Hindlimb muscle (tissue), 1 donor: ENCODE measurements at regions not wholly inside any gene's neighbourhood (a gene's known extent, or its start where the extent isn't known, plus 50 kb on each side); places are given as distances from the start of the nearest gene placed in this dataset.
"Not testable (repeated sequence)": the region's sequence is repeated elsewhere in the genome, so short reads cannot be mapped to it uniquely, and the experiment has no call there.

Experiments used
- DNase-seq: peaks from one replicate; pipeline ENCODE4 v3.0.0-alpha.2; 2013

DNA sequence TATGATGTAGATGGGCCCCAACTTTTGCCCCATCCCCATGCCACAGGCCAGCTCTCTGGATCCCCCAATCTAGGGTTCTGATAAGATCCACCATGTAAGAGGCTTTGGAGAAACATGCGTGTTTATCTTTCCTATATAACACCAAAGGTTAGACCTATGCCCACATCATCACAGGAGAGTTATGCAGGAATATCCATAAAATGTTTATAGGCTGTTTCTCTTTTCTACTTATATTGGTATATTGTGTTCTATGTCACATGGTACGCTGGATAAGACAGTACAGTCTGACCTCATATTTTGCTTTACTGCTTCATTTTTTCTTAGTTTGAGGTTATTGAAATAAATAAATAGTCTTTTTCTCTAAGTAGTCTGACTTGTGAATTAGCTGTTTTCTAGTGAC, 1013.9 kb upstream of the GYPC start:
- DNase-seq, result no peak

DNA sequence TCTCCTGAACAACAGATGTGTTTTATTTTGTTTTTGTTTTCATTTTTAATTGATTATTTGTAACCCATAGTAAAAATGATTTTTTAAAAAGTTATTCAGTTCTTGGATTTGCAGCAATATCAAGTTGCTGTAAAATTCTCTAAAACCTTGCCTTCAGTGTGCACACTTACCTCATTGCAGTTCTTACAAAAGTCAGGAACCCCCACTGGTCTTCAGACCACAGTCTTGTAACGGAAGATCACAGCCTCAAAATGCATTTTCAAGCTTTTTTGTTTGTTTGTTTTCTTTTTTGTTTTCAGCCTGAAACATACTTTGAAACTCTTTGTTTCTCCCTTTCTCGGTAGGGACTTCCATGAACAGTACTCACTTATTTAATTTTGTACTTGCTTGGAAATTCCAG, 1012.8 kb upstream of the GYPC start:
- DNase-seq, result no peak

DNA sequence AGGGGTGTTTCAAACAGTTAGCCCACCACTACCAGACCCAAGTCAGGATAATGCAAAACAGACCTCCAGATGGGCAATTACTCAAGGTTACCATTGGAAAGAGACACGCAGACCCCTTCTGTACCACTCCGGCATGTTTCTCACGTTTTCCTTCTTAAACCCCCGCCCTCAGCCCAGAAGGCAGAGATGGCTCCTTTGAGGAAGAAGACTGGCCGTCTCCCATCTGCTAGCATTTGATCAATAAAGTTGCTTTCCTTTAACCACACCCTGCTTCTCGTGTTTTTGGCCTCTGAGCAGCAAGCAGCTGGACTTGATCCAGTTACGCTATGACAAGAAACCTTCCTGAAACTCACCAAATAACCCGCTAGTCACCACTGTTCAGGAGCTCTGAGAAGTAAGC, 1012.4 kb upstream of the GYPC start:
- DNase-seq, result peak; percentile 19

DNA sequence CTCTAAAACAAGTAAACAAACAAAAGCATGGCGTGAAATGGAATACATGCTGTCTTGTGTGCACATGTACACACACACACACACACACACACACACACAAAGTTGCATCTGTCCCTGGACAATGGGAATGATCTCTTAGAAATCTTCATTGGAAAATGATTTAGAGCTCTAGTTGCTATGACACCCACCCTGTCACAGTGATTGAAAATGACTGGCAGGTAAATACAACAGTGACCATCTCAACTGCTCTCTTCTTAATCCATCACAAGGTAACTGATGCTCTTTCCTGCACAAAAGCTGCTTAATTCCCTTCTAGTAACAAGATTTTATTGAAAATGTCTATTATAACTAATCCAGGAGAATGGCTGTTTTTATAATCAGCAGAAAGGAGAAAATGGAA, 1011.7 kb upstream of the GYPC start:
- DNase-seq, result no peak

DNA sequence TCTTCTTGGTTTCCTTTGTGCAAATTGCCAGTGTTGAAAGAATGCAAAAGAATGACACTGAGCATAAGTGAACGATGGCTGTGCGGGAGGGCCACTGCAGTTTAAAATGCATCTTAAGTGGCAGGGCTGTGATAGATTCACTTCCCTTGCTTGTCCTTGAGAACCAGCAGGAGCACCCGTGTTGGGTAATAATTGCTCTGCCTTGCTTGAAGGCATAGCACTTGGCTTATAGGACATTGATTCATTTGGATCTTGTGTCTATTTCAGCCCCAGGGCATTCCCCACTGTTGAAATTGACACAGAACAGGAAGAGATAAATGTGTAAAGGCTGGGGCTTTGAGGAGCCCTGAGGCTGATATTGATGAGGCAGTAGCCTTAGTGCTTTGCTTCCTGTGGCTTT, 1003.7 kb upstream of the GYPC start:
- no peak for DNase-seq

DNA sequence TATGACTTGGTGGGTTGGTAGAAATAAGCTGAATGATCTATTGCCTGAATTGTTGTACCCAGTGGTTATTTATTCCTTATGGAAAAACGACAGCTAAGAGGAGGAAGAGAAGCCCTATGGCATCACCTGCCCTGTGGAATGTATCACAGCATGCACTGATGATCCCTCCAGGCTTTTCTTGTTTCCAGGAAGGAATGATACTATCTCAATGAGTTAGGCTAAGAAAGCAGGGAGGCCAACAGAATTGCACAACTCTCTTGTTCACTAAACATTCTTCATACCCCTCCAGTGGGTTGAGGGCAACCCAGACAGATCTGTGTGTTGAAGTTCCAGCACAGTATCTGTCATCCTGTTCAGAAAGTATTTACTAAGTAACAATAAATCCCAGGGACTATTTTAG, 1001.7 kb upstream of the GYPC start:
- no peak for DNase-seq

DNA sequence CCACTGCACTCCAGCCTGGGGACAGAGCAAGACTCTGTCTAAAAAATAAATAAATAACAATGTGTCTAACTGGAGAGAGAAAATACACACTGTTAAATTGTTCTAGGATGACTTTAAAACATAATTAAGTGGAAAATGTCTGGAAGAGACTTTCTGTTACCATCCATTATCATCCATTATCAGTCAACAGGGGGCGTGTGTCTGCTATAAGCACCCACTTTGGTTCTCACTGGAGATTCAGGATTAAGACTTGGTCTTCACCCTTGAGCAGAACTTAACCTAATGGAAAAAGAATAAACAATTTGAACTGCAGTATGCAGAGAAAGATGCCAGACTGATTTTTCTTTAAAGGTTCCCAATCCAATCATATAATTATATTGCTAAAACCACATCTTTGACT, 999.8 kb upstream of the GYPC start:
- DNase-seq, result no peak

DNA sequence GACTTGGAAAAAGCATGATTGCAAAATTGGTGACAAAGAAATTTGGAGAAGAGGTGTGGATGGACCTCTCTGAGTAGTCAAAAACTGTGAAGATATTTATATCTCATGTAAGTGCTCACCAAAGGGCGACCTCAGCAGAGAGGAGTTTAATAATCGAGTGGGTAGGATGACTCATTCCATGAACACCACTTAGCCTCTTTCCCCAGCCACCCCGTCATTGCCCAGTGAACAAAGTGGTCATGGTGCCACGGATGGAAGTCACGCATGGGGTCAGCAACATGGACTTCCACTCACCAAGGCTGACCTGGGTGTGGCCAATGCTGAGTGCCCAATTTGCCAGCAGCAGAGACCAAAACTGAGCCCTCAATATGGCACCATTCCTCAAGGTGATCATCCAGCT, 997.4 kb upstream of the GYPC start:
- no peak for DNase-seq

DNA sequence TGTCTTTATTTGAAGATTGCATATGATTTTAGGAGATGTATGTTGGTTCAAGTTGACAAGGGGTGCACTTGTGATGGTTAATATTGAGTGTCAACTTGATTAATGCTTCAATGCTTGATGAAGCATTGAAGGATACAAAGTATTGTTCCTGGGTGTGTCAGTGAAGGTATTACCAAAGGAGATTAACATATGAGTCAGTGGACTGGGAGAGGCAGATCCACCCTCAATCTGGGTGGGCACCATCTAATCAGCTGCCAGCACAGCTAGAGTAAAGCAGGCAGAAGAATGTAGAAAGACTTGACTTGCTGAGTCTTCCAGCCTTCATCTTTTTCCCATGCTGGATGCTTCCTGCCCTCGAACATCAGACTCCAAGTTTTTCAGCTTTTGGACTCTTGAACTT, 995.6 kb upstream of the GYPC start:
- not testable (repeated sequence) for DNase-seq

DNA sequence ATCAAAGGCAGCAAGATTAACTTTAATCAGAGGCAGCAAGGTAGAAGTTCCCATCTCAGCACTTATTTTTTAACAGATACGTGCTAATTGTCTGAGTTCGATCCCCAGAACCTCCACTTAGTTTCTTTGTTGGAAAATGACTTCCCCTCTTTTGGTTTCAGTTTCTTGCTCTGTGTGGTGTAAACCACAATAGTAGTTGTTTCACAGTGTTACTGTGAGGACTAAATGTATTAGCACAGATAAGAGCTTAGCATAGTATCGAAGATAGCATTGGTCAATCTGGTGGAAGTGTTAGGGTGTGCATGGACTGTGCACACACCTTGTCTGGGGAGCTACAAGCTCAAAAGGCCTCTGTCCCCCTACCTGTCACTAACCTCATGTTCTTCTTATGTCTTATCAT, 988.3 kb upstream of the GYPC start:
- DNase-seq, result no peak

DNA sequence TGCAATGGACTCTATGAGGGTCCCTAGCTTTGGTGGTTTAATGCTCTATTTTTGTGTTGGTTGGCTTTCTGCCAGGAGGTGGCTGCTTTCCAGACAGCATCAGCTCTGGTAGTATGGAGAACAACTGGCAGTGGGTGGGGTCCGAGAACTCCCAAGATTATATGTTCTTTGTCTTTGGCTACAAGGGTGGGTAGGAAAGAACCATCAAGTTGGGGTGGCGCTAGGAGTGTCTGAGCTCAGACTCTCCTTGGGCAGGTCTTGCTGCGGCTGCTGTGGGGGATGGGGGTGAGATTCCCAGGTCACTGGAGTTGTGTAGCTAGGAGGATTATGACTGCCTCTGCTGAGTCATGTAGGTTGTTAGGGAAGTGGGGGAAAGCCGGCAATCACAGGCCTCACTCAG, 976.1 kb upstream of the GYPC start:
- no peak for DNase-seq

DNA sequence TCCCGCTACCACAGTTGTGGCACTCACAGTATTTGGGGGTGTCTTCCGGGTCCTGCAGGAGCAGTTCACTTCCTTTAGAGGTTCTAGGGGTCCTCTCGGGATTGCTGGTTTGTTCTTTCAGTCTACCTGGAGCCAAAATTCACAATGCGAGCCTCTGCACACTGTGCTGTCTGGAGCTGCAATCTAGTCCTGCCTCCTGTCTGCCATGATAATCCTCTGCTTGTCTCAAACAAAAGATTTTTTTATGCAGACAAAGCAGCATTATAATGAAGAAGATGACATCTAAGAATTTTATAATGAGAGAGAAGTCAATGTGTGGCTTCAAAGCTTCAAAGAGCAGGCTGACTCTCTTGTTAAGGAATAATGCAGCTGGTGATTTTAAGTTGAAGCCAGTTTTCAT, 975.1 kb upstream of the GYPC start:
- DNase-seq, result no peak

DNA sequence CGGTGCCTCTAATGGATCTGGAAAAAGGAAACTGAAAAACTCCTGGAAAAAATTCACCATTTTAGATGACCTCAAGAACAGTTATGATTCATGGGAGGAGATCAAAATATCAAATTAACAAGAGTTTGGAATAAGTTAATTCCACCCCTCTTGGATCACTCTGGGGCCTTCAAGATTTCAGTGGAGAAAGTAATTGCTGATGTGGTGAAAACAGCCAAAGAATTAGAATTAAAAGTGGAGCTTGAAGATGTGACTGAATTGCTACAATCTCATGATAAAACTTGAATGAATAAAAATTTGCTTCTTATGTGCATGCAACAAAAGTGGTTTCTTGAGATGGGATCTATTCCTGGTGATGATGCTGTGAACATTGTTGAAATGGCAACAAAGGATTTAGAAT, 974.4 kb upstream of the GYPC start:
- DNase-seq, result no peak

DNA sequence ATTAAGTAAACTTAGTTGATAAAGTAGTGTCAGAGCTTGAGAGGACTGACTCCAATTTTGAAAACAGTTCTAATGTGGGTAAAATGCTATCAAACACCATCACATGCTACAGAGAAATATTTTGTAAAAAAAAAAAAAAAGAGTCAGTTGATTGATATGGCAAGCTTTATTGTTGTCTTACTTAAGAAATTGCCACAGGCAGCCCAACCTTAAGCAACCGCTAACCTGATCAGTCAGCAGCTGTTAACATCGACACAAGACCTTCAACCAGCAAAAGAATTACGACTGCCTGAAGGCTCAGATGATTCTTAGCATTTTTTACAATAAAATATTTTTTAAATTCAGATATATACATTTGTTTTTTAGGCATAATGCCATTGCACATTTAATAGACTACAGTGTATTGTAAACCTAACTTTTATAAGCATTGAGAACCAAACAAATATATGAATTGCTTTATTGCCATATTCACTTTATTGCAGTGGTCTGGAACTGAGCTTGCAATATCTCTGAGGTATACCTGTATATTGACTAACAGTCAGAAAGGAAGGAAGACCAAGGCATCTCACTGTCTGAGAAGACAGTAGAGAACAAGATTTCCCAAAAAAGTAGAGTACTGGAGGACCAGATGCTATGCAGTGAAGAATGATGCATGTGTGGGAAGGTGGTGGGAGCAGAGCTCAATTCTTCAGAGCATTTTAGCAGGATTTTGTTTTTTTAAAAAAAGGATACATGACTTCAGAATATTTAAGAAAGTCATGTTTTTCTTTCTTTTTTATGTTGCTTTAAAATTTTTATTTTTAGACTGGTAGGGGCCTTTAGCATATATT, 973.8 kb upstream of the GYPC start:
- no peak for DNase-seq

DNA sequence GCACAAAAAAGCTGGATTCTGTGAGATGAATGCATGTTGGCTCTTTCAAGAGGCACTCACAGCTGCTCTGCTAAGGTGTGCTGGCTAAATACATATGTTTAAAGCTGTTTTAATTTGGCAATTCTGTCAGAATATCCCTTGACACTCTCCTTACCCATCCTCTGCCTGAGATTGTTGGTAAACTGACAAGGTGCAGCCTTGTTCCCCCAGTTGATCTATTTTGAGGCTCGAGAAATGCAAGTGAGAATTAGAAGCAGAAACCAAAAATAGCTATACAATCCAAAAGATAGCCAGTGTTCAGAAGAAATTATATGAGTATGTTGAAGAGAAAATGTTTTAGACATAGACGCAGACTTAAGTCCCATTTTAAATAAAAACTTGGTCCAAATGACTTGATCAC, 971.7 kb upstream of the GYPC start:
- no peak for DNase-seq

DNA sequence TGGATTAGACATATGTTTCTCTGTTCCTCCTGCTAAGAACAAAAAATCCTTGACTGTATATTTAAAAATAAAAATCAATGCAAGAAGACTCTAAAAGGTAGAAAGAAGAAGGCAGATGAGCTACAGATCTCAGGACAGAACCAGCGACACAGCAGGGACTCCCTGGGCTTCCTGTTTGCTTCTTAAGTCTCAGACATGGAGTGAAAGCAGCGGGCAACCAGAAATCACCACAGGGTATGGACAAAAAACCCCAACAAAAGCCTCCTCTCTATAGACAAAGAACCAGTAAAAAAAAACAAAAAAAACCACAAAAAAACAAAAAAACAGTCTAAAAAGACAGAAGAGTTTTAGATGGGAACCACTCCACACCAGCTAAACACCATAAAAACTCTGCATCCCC, 971.0 kb upstream of the GYPC start:
- no peak for DNase-seq

DNA sequence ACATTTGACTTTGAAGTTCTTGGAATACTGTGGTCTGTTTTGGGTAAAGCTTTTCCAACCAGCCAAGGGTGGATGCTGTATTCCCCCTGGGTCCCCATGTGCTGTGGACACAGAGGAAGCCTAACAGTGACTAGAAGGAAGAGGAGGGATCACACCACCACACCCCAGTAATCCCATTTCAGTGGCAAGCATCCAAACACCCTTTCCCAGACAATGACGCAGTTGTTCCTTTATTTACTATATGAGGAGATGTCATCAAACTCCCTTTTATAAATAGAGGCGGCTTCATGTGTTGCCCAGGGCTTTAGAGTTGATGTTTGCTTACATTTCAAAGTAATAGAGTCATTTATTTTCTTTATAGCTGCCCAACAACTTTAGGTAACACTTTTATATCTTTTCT, 959.4 kb upstream of the GYPC start:
- DNase-seq, result no peak

DNA sequence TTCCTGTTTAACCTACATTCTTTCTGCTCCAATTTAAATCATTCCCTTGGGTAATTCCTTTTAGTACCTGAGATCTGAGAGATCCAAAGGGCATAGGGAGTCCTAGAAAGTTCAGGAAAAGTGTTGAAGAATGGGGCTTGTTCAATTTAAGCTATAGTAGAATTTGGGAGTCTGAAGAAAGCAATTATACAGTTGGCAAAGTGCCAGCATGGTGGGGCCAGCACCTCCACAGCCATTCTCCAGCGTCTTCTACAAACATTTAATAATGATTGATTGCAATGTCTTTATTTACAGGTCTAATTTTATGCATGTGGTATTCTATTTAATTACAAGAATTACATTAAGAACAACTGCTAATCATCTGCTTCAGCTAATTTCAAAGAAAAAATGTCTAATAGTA, 957.7 kb upstream of the GYPC start:
- no peak for DNase-seq

DNA sequence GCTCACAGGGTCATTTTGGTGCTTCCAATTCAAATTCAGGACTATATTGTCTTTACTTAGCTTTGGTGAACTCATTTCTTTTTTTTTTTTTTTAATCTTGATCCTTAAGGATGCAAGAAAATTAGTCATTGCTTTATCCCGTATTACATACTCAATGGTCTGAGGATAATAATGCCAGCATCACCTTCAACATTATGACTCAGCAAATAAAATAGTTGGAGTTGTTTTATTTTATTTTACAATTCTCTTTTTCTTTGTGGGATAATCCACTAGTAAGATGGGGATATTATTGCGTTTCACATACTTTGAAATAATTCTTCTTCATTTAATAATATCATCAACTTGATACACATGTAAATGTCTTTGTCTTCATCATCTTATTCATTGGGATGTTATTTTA, 954.9 kb upstream of the GYPC start:
- no peak for DNase-seq

DNA sequence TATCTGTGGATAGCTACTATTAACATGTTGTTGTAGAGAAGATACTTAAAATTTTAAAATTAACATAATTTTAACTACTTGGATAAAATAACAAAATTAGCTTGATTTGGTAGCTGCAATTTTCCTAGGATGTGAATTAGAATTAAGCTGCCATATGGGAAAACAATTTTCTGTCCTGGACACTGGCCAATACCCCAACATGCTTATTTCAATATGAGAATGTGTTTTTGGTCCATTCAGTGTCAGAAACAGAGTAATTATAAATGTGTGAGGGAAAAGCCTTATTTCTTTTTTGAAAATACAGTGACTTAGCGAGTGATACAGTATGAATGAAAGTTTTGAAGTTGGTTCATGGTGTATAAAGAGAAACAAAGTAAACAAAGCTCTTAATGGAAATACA, 948.3 kb upstream of the GYPC start:
- DNase-seq, result no peak

DNA sequence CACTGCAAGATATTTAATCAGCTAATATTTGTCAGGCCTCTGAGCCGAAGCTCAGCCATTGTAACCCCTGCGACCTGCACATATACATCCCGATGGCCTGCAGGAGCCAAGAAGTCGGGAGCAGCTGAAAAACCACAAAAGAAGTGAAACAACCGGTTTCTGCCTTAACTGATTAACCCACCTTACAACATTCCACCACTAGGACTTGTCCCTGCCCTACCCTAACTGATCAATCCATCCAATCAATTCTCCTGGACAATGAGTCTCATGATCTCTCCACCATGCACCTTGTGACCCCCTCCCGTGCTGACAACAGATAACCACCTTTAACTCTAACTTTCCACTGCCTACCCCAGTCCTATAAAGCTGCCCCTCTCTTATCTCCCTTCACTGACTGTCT, 945.4 kb upstream of the GYPC start:
- DNase-seq, result no peak

DNA sequence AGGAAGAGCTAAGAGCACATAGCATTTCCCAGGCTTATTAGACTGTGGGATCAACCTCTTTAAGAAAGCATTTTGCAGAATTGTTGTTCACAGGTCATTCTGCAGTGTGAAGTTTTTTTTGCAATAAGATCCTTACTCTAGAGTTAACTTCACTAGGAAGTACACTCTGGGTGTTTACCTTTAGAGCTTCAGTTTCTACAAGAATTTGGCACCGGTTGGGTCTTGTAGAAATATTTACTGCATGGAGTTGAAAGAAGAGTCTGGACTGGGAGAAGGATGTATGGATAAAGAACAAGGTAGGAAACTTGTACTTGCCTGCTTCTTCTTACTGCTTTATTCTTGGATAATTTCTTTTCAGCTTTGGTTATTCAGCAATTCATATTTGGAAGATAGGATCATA, 944.9 kb upstream of the GYPC start:
- no peak for DNase-seq

DNA sequence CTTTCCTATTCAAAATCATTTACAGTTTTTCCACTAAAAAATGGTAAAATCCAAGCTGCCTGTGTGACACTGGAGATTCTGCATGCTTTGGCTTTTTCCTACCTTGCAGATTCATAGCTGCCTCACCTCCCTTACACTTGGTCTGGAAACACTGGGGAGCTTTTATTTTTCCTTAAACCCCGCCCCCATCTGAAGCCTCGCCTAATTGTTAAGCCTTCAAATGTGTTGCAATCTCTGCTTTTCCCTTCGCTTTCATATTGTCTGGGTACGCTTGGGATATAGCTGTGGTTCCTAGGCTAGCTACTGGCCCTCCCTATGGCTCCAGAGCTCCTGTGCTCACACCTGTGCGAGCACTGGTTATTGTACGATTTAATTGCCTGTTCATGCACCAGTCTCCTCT, 942.4 kb upstream of the GYPC start:
- no peak for DNase-seq

DNA sequence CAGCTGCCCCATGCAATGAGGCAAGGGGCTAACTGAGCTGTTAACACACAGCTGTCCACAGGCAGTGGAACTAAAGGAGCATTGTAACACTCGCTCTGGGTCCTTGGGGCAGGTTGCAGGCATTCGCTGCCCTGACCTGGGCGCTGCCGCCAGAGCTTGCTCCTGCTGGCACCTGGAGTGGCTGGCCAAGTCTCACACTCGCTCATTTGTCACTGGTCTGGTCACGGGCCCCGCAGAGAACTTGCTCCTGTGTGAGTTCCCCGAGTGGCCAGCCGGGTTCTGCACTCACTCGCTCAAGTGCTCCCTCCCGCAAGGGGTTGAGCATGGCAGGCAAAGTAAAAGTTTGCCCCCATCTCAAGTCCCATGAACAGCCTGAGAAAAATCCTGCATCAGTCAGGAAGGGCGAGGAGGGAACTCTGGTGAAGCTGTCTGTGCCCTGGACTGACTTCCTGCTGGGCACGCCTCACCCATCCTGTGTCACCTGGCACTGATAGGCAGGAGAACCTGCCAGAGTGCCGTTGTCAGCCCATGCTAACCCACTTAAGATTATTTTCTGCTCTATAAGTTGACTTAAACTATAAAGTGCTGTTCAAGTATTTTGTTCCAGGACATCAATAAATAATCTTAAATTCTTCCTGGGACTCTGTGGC, 934.8 kb upstream of the GYPC start:
- no peak for DNase-seq

DNA sequence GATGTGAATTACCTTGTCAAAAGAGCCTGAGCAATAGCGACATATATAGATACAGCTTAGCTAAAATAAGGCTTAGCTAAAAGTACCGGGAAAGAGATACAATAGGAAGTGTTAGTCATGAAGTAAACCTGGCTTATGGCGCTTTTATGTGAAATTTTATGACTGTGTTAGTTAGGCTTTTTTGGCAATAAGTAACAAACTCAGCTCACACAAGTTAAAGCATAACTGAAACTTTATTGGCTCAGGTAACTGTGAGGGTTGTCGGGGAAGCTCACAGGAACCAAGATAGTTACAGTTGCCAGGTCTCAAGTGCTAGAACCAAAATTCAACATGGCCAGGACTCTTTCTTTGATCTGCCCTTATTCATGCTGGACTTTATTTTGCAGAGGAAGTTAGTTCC, 925.0 kb upstream of the GYPC start:
- DNase-seq, result no peak
